GM21619 (cell line): ENCODE measurements at regions not wholly inside any gene's neighbourhood (a gene's known extent, or its start where the extent isn't known, plus 50 kb on each side); places are given as distances from the start of the nearest gene placed in this dataset.
A peak's percentile ranks its signal among the peaks of the same experiment; 100 is the strongest.

Experiments
- ATAC-seq: cut with Tn5 transposase; IDR thresholded peaks from one replicate; pipeline ENCODE4 v1.9.1; 2021; ENCODE audit not compliant: unreplicated experiment

DNA sequence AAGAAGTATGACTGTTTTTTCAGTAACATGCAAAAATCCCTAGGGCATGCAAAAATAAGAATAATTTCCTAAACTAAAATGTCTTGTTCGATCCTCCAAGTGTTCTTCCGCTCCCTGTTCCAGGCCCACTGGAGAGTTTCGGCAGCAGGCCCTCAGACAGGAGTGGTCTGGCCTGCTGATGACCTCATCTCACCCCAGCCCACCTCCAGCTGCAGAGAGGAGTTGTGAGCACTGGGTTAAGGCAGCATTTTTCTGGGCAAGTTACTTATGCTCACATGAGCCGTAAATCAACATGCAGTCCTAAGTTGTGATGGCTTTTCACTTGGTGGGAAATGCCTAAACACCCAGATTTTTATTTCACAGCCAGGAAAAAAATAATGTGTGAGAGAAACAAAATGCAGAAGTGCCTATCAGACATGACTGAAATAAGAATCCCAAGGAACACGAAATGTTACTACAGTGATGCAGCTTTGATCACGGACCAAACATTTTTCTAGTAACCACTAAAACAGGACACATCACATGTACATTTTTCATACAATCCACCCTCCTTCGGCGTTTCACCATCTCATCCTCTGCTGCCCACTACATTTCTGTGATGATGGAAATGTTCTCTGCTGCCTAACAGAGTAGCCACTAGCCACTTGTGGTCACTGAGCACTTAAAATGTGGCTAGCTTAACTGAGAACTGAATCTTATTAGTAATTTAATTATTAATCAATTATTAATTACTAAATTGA, 153.3 kb upstream of the TBL1X start:
- ATAC-seq, result no peak

- peak; percentile 77 for ATAC-seq
Observed at GRCh38 chrX:9312922-9313867, 151.7 kb upstream of the TBL1X start.

GRCh38 chrX:9315086-9315485, 149.8 kb upstream of the TBL1X start:
- ATAC-seq, result no peak

GRCh38 chrX:9316096-9316495, 148.8 kb upstream of the TBL1X start:
- no peak for ATAC-seq

GRCh38 chrX:9317176-9317575, 147.7 kb upstream of the TBL1X start:
- ATAC-seq, result no peak

GRCh38 chrX:9318213-9318612, 146.6 kb upstream of the TBL1X start:
- ATAC-seq, result no peak

GRCh38 chrX:9318766-9319165, 146.1 kb upstream of the TBL1X start:
- no peak for ATAC-seq

GRCh38 chrX:9320940-9321339, 143.9 kb upstream of the TBL1X start:
- no peak for ATAC-seq

DNA sequence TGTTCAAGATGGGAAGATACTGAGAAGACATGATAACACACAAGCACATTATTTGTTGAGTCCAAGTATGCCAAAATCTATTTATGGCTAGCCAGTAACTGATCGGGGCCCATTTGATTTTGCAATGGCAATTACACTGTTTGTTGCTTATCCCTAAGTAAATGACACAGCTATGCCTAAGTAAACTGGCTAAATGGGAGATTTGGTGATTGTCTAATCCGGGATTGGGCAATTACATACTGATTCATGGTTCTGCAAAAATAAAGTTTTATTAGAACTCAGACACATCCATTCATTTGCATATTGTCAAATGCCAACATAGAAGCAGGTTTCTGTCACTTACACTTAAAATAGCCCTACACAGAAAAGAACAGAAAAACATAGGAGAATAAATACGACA, 140.2 kb upstream of the TBL1X start:
- ATAC-seq, result no peak

GRCh38 chrX:9326369-9326768, 138.5 kb upstream of the TBL1X start:
- ATAC-seq, result no peak

DNA sequence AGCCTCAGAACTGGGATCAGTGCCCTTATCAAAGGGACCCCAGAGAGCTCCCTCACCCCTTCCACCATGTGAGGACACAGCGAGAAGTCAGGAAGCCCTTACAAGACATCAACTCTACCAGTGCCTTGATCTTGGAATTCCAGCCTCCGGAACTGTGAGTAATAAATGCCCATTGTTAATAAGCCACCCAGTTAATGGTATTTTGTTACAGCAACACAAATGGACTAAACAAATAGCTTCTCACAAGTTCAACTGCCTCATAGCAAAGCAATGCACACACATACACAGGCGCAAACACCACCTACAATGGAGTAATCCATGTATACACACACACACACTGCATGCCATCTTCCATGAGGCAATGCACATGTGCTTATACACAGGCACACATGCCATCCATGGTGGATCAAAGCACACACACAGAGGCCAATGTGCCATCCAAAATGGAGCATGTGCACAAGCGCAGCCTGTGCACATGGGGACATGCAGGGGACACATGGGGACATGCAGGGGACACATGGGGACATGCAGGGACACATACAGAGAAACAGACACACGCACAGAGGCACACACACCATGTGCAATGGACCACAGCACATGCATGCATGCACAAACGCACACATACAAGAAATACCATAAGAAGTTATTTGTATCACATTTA, 137.6 kb upstream of the TBL1X start:
- ATAC-seq, result no peak

GRCh38 chrX:9327747-9328145, 137.1 kb upstream of the TBL1X start:
- no peak for ATAC-seq

DNA sequence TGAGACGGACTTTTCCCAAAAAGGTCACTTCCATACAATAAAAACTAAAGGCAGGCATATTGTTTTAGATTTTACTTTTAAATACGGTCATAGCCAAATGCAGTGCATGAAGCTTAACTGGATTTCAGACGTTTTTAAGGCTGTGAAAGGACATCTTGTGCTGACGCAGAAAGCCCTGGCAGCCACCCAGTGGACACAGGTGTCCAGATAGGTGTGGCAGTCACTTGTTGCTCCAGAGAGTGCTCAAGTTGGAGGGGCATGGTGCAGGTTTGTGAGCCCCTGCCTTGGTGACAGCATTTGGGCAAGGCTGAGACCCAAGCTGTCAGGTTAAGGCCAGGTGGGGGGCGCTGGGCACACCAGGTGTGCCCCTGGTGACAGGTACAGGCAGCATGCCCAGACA, 135.8 kb upstream of the TBL1X start:
- ATAC-seq, result no peak

GRCh38 chrX:9330249-9330982, 134.4 kb upstream of the TBL1X start:
- ATAC-seq, result no peak

DNA sequence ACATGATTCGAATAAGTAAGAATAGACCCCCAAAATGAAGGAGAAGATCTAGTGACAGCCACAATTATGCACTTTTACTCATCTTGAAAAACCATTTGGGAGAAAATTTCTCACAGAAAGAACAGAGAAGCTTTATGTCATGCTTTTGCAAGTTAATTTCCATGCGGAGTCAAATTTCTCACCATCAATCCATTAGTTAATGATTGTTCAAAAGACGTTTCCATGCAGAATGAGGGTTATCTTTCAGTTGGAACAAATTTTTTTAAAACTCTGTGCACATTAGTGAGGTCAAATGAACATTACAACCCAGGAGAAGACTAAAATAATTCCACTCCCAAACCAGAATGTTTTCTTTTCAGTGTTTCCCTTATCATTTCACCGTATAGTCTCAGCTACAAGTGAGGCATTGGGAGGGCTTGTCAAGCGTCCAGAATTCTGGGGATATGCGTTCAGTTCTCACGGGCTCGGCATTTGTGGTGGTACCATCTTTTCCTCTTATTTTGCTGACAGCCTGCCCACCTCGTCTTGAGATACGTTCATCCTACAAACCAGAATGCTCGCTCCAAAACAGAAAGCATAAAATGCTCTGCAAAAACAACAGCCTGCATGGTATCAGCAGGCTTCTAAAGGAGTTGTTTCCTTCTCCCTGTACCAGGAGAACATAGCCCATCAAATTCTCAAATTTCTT, 130.8 kb upstream of the TBL1X start:
- ATAC-seq, result no peak

DNA sequence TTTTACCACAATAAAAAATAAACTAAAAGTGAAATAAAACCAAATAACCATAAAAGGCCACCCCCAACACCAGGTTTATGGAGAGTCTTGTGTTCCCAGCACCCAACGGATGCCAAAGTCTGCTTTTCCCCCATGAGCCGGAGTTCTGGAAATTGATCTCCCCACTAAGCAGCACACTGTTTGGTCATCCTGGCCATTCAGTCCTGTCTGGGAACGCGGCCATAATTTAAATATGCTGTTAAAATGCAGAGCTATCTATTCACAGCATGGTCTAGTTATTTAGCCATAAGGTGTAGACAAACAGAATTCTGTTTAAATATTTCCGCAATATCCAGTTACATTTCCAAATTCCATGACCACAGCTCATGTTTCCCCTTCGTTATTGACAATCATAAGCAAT, 129.6 kb upstream of the TBL1X start:
- no peak for ATAC-seq

DNA sequence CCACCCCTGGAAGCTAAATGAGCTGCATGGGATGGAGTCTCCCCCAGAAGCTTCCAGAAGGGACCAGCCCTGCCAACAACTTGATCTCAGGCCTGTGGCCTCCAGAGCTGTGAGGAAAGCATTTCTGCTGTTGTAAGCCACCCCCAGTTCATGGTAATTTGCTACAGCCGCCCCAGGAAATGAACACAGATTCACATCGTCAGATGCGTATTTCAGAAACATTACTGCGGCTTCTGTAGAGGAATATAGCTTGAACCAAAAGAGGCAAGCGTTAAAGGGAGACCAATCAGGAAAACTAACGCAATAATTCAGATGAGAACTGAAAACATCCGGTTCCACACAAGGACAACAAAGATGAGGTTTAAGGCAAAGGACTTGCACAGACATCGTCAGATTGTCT, 128.4 kb upstream of the TBL1X start:
- no peak for ATAC-seq

- ATAC-seq, result no peak
Observed at GRCh38 chrX:9337046-9337445, 127.8 kb upstream of the TBL1X start.

DNA sequence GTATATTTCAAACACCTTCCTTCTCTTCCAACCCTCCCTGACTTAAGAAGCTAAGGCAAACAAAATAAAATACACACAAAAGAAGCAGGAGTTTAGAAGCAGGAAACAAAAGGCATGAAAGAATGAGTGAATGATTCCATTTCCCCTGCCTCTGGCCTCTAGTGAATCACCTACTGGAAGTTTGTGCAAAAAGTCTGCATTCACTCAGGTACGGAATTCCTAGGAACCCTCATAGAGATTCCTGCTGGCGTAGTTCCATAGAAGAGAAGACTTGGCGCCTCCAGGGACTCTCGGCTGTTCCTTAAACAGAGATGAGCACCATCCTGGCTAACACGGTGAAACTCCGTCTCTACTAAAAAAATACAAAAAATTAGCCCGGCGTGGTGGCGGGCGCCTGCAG, 125.9 kb upstream of the TBL1X start:
- no peak for ATAC-seq
